ENCODE measurements at regions not wholly inside any gene's neighbourhood (a gene's known extent, or its start where the extent isn't known, plus 50 kb on each side); places are given as distances from the start of the nearest gene placed in this dataset.

GRCh38 chr20:4095639-4096038, 53.0 kb upstream of the SMOX start:
- no peak for DNase-seq (ENCODE audit: low spot score)

GRCh38 chr20:4091490-4092479, 56.8 kb upstream of the SMOX start:
- DNase-seq (ENCODE audit: low spot score) = peak; percentile 42

GRCh38 chr20:4090756-4091489, 57.7 kb upstream of the SMOX start:
- no peak for DNase-seq (ENCODE audit: low spot score)

GRCh38 chr20:4089756-4090487, 58.7 kb upstream of the SMOX start:
- DNase-seq (ENCODE audit: low spot score) = no peak

- DNase-seq (ENCODE audit: low spot score) = no peak
Measured at GRCh38 chr20:4088766-4089165, 59.9 kb upstream of the SMOX start.

DNA sequence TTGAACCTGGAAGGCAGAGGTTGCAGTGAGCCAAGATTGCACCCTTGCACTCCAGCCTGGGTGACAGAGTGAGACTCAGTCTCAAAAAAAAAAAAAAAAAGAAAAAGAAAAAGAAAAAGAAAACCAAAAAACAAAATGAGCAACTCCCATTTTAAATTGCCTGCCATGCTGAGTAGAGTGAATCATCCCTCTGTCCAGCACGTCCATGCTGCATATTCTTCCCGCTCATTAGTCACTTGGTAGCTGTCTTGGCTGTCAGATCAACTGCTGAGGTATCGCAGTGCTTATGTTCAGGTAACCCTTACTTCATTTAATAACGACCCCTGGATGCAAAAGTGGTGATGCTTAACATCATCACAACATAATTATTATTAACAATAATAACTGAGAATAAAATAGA, 60.7 kb upstream of the SMOX start:
- DNase-seq (ENCODE audit: low spot score) = no peak

DNA sequence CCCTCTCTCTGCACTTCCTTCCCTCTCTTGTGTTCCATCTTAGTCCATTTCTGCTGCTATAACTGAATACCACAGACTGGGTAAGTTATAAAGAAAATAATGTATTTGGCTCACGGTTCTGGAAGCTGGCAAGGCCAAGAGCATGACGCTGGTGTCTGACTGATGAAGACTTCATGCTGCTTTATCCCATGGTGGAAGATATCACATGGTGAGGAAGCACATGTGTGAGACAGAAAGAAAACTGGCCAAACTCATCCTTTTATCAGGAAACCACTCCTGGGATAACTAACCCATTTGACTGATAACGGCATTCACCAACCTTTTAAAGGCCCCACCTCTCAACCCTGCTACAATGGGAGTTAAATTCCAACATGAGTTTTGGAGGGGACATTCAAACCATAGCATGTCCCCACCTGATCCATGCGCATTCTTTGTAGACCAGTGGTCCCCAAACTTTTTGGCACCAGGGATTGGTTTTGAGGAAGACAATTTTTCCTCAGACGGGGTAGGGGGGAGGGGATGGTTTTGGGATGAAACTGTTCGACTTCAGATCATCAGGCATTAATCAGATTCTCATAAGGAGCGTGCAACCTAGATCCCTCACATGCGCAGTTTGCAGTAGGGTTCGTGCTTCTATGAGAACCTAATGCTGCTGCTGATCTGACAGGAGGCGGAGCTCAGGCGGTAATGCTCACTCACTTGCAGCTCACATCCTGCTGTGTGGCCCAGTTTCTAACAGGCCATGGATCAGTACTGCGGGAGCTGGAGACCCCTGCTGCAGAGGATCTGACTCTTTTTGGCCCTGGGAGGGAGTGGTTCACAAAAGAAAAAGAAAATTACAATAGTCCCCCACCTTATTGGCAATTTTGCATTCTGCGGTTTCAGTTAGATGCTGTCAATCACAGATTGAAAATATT, 61.6 kb upstream of the SMOX start:
- no peak for DNase-seq (ENCODE audit: low spot score)

- DNase-seq (ENCODE audit: low spot score) = no peak
Measured at GRCh38 chr20:4084721-4085120, 63.9 kb upstream of the SMOX start.

DNA sequence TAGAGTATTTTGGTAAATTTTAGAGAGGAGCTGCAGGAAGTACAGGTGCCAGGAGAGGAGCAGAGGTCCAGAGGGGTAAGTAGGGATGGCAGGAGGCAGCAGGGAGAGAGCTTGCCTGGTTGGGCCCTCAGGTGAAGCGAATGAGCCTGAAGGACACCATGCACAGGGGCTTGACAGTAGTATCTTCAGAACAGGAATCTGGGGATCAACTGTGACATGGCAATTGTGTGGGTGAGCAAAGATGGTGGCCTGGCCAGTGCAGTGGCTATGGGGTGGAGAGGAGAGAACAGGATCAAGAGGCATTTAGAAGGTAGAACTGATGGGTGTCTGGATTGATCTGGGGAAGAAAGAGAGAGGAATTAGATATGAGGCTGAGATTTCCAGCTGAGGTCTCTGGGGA, 64.5 kb upstream of the SMOX start:
- no peak for DNase-seq (ENCODE audit: low spot score)

- no peak for DNase-seq (ENCODE audit: low spot score)
Measured at GRCh38 chr20:4083098-4083865, 65.3 kb upstream of the SMOX start.

DNA sequence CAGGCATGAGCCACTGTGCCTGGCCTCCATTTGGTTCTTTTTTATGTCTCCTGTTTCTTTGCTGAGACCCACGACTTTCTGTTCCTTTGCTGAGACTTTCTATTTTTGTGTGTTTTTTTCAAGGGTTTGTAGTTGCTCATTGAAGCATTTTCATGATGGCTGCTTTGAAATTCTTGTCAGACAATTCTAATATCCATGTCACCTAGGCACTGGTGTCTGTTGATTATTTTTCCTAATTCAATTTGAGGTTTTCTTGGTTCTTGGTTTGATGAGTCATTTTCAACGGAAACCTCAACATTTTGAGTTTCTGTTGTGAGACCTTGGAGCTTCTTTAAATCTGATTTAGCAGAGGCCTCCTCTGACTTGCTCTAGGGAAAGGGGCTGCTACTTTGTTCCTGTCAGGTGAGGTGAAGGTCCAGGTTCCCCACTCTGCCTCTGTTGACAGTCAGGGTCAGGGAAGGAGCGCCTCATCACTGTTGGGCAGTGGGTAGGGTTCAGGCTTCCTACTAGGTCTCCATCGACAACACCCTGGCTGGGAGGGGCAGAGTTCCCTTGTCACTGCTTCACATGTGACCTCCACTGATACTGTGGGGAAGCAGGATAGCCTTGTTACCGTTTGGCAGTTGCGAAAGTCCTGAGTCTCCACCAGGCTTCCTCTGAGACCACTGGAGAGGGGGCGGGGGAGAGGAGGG, 66.1 kb upstream of the SMOX start:
- DNase-seq (ENCODE audit: low spot score) = peak; percentile 81

DNA sequence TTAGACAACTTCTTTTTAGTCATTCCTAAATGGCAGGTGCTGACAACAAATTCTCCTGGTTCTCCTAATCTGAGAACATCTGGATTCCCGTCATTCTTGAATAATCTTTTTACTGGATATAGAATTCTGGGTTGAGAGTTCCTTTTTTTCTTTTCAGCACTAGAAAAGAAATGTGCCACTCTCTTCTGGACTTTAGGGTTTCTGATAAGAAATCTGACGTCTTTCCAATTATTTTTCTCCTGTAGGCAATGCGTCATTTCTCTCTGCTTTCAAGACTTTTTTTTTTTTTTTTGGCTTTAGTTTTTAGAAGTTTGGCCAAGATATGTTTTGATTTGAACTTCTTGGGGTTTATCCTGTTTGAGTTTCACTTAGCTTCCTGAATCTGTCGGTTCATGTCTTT, 66.1 kb upstream of the RNF24 start:
- no peak for DNase-seq (ENCODE audit: low spot score)

GRCh38 chr20:4076671-4077070, 61.3 kb upstream of the RNF24 start:
- DNase-seq (ENCODE audit: low spot score) = no peak

DNA sequence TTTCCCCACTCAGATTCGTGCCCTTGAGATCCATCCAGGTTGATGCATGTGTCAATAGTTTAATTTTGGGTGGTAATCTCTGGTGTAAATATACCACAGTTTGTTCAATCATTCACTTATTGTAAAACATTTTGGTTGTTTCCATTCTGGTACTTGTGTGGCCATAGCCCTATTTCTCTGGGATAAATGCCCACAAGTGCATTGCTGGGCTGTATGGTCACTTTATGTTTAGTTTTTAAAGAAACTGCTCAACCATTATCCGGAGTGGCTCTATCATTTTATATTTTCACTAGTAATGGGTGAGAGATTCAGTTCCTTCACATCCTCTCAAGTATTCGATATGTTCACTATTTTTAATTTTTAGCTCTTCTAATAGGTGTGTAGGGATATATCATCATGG, 60.7 kb upstream of the RNF24 start:
- no peak for DNase-seq (ENCODE audit: low spot score)

DNA sequence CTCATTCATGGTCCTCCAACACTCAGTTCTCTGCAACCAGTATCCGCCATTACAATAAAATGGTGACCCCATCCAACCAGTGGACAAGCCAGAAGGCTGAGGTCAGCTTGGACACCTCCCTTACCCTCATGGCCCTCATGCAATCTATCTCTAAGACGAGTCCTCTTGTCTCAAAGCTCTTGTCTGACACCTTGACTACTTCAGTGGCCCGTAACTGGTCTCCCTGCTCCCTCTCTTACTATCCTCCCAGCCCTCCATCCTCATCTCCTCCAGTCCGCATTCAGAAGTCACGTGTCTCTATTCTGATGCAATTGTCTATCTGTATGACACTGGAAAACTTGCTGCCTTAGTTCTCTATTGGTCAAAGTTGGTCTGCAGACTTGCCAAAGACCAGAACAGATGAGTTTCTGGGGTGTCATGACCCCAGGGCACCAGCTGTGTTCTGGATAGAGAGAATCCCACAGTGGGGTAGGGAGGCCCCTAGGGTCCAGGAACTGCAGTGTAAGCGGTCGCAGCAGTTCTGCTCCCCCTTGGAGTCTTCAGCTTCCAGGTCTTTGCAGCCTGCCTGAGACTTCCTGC, 59.6 kb upstream of the RNF24 start:
- no peak for DNase-seq (ENCODE audit: low spot score)

DNA sequence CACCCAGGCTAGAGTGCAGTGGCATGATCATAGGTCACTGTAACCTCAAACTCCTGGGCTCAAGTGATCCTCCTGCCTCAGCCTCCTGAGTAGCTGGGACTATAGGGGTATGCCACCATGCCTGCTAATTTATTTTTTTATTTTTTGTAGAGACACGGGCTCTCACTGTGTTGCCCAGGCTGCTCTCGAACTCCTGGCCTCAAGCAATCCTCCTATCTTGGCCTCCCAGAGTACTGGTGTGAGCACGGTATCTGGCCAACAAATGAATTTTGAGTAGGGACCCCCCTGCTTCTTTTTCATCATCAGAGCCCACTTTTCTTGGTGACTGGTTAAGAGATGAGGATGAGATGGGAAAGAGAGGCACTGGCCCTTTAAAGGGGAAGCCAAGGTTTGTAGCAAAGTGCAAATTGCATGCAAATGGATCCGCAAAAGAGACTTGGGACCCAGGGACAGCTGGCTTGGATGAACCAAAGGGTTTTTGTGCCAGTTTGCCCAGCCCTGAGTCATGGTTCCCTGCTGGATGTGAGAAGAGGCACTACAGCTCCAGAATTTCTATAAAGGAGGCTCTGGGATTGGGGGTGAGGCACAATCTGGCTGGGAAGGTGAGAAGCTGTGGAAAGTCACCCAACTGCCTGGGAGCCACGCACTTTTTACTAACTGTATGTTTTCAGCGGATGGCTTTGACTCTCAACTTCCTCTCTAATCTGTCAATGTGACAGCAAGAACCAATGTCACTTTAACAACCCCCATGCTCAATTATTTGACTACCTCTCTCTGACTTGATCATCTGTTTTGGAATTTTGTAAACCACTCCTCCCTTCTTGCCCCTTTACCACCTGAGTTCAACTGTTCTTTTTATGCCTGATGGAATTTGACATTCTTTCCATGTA, 58.7 kb upstream of the RNF24 start:
- no peak for DNase-seq (ENCODE audit: low spot score)

DNA sequence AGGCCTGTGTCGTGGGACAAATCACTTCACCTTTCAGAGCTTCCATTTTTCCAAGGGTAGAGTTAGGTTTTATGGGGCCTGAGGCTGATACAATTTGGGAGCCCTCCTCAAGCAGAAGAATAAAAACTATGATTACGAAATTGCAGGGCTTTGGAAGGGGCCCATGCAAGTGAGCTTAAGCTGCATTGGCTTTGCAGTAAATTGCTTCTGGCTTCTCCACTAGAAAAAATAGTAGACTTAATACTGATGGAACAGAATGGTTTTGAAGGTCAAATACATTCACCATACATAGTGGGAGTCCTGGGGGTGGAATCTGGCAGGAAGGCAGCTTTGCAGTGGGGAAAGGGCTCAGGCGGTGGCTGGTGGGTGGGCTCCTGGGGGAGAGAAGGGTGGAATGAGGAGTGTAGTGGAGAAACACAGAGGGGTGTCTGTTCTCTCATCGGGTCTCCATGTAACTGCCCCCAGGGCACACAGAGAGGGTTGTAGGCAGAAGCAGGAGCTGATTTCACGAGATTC, 55.9 kb upstream of the RNF24 start:
- DNase-seq (ENCODE audit: low spot score) = no peak

All from CD4-positive, alpha-beta T cell treated with Interleukin-15 for 4 hours (primary cell).